Thyroid gland (tissue), 4 donors: ENCODE measurements at regions not wholly inside any gene's neighbourhood (a gene's known extent, or its start where the extent isn't known, plus 50 kb on each side); places are given as distances from the start of the nearest gene placed in this dataset.
"Not testable (repeated sequence)": the region's sequence is repeated elsewhere in the genome, so short reads cannot be mapped to it uniquely, and the experiment has no call there.

ENCODE experiments used
- DNase-seq, 2 donors: peaks; one replicate each; pipeline ENCODE4 v3.0.0-alpha.2; 2019
- H3K27ac ChIP-seq, 3 donors: fragments of 200-600 bp; sonication (generic); 1 replicate in 2 of 3; 2 replicates in 1 of 3; pipeline ENCODE4 v1.5.1; 2016 to 2019; ENCODE audit warnings: mild to moderate bottlenecking in 1 of 3, moderate library complexity in 1 of 3
- H3K27me3 ChIP-seq: fragments of 200-600 bp; sonication (generic); one replicate; pipeline ENCODE4 v1.5.1; 2019
- H3K36me3 ChIP-seq, 2 donors: fragments of 200-600 bp; sonication (generic); one replicate each; pipeline ENCODE4 v1.5.1; 2016 to 2019
- H3K4me1 ChIP-seq, 2 donors: fragments of 200-600 bp; sonication (generic); one replicate each; pipeline ENCODE4 v1.5.1; 2017 to 2019
- H3K4me3 ChIP-seq, 3 donors: fragments of 200-600 bp; sonication (generic); replicated peaks in 1 of 3; 1 replicate in 2 of 3; 2 replicates in 1 of 3; pipeline ENCODE4 v1.5.1; 2016; ENCODE audit warnings: mild to moderate bottlenecking in 1 of 3
- H3K9me3 ChIP-seq: fragments of 200-600 bp; sonication (generic); one replicate; pipeline ENCODE4 v1.5.1; 2017
- POLR2A ChIP-seq, 2 donors: fragments of 450-650 bp; IDR thresholded peaks; one replicate each; pipeline ENCODE4 v1.6.1; 2017; ENCODE audit warnings: antibody characterized with exemption in 2 of 2, mild to moderate bottlenecking in 2 of 2, moderate library complexity in 1 of 2
- WGBS, 2 donors: methylation state at CpG; one replicate each; pipeline ENCODE4 v1.1.5; 2017; 5-methylcytosine and 5-hydroxymethylcytosine counted together
- intact Hi-C: fragments of 100-400 bp; cut with DNase I; formaldehyde crosslinking; loops from one replicate; pipeline ENCODE4 v1.15.1; 2023
- TF ChIP-seq, protein P1 (sequence below), 6 experiments: fragments of 200-600 bp in 3 of 6; fragments of 450-650 bp in 3 of 6; sonication (generic) in 3 of 6; IDR thresholded peaks; one replicate each; pipeline ENCODE4 v1.5.1; 2016 to 2019; ENCODE audit warnings: antibody characterized with exemption in 6 of 6, mild to moderate bottlenecking in 2 of 6, inconsistent platforms in 1 of 6, moderate library complexity in 1 of 6

DNA sequence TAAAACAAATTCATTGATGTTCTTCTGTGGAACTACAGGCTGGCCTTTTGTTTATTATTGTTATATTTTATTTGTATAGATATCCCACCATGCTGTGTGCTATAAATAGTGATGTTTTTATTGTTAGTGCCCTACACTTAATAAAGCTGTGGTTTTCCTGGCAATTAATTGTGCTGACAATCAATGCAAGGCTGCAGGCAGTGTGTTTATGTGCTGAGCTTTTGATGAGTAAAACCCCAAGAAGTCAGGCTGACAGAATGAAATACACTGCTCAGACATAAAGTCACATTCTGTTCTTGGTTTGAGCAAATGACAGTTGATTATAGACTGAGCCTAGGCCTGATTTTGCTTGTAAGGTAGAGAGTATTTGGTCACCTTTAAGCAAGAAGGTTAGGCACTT is 362.7 kb downstream of the CPS1 start:
- no peak for TF ChIP-seq POLR2A (IDR thresholded peaks at IDR 0.05)
- TF ChIP-seq, protein P1, sequence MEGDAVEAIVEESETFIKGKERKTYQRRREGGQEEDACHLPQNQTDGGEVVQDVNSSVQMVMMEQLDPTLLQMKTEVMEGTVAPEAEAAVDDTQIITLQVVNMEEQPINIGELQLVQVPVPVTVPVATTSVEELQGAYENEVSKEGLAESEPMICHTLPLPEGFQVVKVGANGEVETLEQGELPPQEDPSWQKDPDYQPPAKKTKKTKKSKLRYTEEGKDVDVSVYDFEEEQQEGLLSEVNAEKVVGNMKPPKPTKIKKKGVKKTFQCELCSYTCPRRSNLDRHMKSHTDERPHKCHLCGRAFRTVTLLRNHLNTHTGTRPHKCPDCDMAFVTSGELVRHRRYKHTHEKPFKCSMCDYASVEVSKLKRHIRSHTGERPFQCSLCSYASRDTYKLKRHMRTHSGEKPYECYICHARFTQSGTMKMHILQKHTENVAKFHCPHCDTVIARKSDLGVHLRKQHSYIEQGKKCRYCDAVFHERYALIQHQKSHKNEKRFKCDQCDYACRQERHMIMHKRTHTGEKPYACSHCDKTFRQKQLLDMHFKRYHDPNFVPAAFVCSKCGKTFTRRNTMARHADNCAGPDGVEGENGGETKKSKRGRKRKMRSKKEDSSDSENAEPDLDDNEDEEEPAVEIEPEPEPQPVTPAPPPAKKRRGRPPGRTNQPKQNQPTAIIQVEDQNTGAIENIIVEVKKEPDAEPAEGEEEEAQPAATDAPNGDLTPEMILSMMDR (IDR thresholded peaks at IDR 0.05), result no peak
- H3K4me3 ChIP-seq, result no peak overlapping the region
- no peak overlapping the region for H3K27ac ChIP-seq
- H3K27me3 ChIP-seq, result no peaks in the 10 kb centered on the region
- DNase-seq, result no peak
- H3K4me1 ChIP-seq, result no peaks in the 10 kb centered on the region
- no peaks in the 10 kb centered on the region for H3K9me3 ChIP-seq
- intact Hi-C loops, result no loop called here
- H3K36me3 ChIP-seq, result no peaks in the 10 kb centered on the region

GRCh38 chr2:210922419-210922818 is 366.0 kb downstream of the CPS1 start:
- Histone ChIP-seq H3K9me3 (no peaks in the 10 kb centered on the region), H3K27ac (no peak overlapping the region), H3K4me1 (no peaks in the 10 kb centered on the region), H3K27me3 (no peaks in the 10 kb centered on the region), H3K4me3 (no peak overlapping the region), H3K36me3 (no peaks in the 10 kb centered on the region)
- intact Hi-C loops, result no loop called here
- no peak for DNase-seq
- 96 to 97% methylated on average over 1 of the region's 1 CpG for WGBS, 2 donors
- TF ChIP-seq, protein P1 (IDR thresholded peaks at IDR 0.05), result no peak
- no peak for TF ChIP-seq POLR2A (IDR thresholded peaks at IDR 0.05)

GRCh38 chr2:210928714-210929113 is 372.3 kb downstream of the CPS1 start:
- no peak for DNase-seq
- no peak for TF ChIP-seq POLR2A (IDR thresholded peaks at IDR 0.05)
- TF ChIP-seq, protein P1 (IDR thresholded peaks at IDR 0.05), result no peak
- intact Hi-C loops, result no loop called here
- Histone ChIP-seq H3K36me3 (no peaks in the 10 kb centered on the region), H3K27ac (no peak overlapping the region), H3K9me3 (no peaks in the 10 kb centered on the region), H3K4me3 (no peak overlapping the region), H3K4me1 (no peaks in the 10 kb centered on the region), H3K27me3 (no peaks in the 10 kb centered on the region)
- 26 to 34% methylated on average over 2 of the region's 2 CpGs for WGBS, 2 donors

DNA sequence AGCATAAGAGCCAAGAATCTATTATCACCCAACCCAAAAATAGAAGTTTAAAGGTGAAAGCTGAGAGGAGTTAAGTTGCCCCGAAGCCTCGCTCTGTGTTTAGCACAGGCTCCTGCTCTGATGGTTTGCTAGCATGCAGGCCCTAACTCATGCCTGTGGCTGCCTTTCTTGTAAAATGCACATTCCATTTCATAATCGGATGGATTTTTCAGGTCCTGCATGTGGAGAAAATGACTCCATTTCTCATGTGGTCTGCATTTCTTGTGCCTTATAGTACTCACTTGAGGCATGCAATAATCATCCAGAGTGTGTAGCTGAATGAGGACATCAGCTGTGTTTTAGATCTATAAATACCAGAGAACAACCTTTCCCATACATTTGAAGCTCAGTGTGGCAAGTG is 381.8 kb downstream of the CPS1 start:
- Histone ChIP-seq H3K9me3 (no peaks in the 10 kb centered on the region), H3K36me3 (no peaks in the 10 kb centered on the region), H3K27me3 (no peaks in the 10 kb centered on the region), H3K4me1 (no peaks in the 10 kb centered on the region), H3K27ac (no peak overlapping the region), H3K4me3 (no peak overlapping the region)
- DNase-seq, result no peak
- TF ChIP-seq, protein P1 (IDR thresholded peaks at IDR 0.05), result no peak
- no peak for TF ChIP-seq POLR2A (IDR thresholded peaks at IDR 0.05)
- 77 to 80% methylated on average over 3 of the region's 3 CpGs for WGBS, 2 donors
- intact Hi-C loops, result no loop called here

- TF ChIP-seq, protein P1 (IDR thresholded peaks at IDR 0.05), result no peak
- no peaks in the 10 kb centered on the region for H3K27me3 ChIP-seq
- H3K4me3 ChIP-seq, result no peak overlapping the region
- no peak overlapping the region for H3K27ac ChIP-seq
- no peak for DNase-seq
- H3K36me3 ChIP-seq, result no peaks in the 10 kb centered on the region
- intact Hi-C loops, result no loop called here
- 79 to 85% methylated on average over 2 of the region's 2 CpGs for WGBS, 2 donors
- no peaks in the 10 kb centered on the region for H3K9me3 ChIP-seq
- no peaks in the 10 kb centered on the region for H3K4me1 ChIP-seq
These were observed 390.0 kb downstream of the CPS1 start for GRCh38 chr2:210946395-210946794.

DNA sequence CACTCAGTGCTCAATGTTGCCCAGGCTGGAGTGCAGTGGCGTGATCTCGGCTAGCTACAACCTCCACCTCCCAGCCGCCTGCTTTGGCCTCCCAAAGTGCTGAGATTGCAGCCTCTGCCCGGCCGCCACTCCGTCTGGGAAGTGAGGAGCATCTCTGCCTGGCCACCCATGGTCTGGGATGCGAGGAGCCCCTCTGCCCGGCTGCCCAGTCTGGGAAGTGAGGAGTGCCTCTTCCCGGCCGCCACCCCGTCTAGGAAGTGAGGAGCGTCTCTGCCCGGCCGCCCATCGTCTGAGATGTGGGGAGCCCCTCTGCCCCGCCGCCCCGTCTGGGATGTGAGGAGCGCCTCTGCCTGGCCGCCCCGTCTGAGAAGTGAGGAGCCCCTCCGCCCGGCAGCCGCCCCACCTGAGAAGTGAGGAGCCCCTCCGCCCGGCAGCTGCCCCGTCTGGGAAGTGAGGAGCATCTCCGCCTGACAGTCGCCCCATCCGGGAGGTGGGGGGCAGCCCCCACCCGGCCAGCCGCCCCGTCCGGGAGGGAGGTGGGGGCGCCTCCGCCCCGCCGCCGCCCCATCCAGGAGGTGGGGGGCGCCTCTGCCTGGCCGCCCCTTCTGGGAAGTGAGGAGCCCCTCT is 394.1 kb downstream of the CPS1 start:
- H3K4me1 ChIP-seq, intact Hi-C loops, H3K36me3 ChIP-seq, H3K9me3 ChIP-seq, H3K27ac ChIP-seq, H3K4me3 ChIP-seq, H3K27me3 ChIP-seq, DNase-seq: not testable (repeated sequence)
- WGBS, 2 donors, result 97 to 98% methylated on average over 34 to 37 of the region's 41 CpGs
